GM18858 (cell line): ENCODE measurements at regions not wholly inside any gene's neighbourhood (a gene's known extent, or its start where the extent isn't known, plus 50 kb on each side); places are given as distances from the start of the nearest gene placed in this dataset.

ENCODE experiments used
- ATAC-seq: cut with Tn5 transposase; IDR thresholded peaks from one replicate; pipeline ENCODE4 v1.9.1; 2021; ENCODE audit not compliant: unreplicated experiment

GRCh38 chr2:221282386-221282785 is 289.7 kb downstream of the EPHA4 start:
- no peak for ATAC-seq

DNA sequence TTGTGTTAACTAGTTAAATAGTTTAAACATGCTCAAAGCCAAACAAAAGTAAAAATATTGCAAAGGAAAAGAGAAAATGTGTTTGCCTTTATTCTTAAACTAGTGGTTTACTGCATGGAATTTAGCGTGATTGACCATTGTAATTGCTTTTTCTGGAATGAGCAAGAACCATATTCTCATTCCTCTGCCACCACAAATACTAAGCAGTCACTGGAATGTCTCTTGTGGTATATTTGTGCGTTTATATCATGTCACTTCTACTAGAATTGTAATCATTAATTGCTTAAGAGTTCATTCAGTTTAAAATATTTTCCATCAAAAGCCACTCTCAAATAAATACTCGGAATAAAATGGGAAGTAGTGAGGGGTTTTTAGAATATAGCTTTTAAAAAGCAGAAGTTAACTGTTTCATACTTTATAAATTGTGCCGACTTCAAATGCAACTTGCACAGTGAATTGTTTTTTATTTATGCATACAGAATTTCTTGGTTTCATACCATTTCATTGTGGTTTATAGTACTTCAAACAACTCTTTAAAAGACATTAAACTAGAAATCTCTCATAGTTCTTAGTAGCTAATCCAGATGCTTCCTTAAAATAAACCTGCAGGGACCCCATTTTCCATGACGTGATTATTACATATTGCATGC is 288.1 kb downstream of the EPHA4 start:
- no peak for ATAC-seq

GRCh38 chr2:221285148-221285547 is 287.0 kb downstream of the EPHA4 start:
- no peak for ATAC-seq

DNA sequence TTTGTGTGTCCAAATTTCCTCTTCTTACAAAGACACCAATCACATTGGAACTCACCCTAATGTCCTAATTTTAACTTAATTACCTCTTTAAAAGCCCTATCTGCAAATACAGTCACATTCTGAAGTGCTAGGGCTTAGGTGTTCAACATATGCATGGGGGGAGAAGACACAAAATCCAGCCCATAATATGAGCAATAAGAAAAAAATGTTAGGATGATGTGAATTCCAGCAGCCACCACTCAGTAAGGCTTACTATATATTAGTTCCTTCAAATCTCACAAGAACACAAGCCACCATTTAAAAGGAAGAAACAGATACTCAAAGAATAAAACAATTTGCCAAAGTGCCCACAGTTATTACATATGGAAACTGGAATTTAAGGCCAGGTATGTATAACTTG is 285.7 kb downstream of the EPHA4 start:
- ATAC-seq, result no peak

GRCh38 chr2:221289389-221289788 is 282.7 kb downstream of the EPHA4 start:
- no peak for ATAC-seq

DNA sequence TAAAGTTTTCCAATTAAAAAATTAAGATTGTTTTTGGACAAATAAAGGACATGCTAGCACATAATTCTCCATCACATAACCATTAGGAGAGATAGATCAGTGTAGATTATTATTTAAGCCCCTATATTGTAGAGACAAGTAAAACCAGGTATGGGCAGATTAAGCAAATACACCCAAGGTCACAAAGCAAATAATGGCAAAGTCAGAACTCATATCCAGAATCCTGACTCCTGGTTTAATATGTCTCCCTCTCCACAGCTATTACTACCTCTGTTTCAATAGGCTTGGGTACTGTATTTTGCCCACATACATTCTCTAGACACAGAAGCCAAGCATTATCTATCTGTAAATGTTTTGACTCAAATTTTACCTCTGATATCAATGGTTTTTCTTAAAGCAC is 282.3 kb downstream of the EPHA4 start:
- no peak for ATAC-seq

DNA sequence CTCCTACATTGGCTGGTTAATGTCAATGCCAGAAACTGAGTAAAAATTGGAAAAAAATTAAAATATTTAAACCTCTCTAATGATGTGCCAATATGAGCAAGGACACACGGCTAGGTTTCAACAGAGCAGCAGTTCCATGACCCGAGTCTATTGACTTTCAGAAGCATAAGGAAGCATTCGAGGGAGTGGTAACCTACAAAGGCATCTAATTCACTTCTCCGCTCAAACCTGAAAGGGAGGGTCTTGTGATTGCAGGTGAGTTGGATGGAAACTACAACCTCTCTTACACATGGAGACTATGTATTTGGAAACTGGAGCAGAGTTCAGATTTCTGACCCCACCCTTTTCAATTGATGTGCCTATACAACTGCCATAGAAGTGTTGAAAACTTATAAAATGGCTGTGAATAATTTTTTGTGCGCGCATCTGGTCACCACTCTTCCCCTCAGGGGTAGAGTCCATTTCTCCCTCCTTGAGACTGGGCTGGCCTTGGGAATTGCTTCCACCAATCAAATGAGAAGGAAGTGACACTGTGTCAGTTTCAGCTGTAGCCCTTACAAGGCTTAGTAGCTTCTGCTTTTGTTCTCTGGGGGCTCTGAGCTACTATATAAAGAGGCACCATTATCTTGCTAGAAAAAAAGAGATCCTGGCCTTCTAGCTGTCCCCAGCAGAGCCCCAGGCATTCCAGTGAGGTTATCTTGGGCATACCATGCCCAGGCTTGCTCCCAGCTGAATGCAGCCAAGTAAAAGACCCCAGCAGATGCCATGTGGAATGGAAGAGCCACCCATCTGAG is 278.0 kb downstream of the EPHA4 start:
- ATAC-seq, result no peak

DNA sequence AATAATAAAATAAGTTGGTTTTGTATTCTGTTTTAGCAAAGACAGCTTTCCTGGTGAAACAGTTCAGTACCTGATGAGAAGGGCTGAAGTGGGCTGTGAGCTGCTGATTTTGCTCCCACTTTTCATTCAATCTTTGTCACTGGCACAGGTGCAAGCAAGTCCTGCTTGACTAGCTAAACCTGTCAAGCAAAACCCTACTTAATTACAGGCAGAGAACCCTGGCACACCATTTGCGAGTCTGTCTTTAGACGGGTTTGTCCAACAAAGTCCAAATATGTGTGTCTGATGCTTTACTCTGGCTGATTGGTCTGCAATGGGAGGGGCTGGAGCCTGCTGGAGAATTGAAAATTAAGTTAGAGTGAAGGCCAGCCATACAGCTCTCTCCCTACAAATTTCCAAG is 267.2 kb downstream of the EPHA4 start:
- ATAC-seq, result no peak

- no peak for ATAC-seq
These were observed 263.5 kb downstream of the EPHA4 start for GRCh38 chr2:221308507-221309066.

GRCh38 chr2:221309892-221310583 is 262.1 kb downstream of the EPHA4 start:
- ATAC-seq, result no peak

GRCh38 chr2:221310730-221311129 is 261.4 kb downstream of the EPHA4 start:
- no peak for ATAC-seq

GRCh38 chr2:221312634-221313033 is 259.5 kb downstream of the EPHA4 start:
- ATAC-seq, result no peak

DNA sequence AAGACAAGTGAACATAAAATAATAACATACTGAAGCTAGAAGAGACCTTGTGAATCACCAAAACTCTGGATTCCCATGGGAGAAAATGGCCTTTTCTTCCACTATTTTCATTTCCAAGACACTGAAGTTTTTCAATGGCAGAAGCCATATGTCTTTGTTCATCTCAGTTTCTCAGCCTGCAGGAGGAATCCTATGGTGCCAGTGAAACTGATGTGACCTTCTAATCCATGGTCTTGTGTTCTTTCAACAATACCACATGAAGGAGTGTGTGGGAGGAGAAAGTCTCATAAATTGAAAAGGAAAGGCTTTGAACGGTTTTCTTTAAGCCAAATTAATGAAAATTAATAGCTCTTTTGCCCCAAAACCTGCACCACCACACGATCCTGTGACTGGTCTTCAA is 257.3 kb downstream of the EPHA4 start:
- no peak for ATAC-seq

DNA sequence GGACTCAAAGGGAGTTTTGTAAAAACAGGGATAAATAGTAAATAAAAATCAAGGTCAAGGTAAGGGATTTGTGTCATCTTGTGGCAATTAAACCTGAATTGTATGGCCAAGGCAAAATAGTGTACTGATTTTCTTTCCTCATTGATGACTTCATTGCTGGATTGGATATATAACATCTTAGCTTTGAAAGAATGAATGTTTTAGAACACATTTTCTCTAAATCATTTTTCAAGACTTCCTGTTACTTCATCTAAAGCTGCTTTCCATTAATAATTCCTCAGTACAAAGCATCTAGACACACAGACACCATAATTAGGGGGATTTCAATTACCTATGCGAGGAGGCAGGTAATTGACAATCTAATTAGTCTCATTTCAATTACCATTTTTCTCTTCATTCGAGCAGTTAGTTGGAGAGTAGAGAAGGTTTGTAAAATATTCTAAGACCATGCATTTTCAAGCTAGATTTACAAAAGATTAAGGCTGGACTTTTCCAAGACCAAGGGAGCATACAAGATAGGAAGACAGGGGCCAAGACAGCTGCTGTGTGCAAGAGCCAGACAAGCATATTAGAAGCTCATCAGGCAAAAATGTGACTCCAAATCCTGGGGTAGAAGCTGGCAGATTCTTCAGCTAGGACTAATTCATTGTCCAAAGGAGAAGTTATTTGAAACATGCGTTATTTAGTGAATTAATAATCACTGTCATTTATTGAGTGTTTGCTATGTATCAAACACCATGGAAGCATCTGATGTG is 253.6 kb downstream of the EPHA4 start:
- no peak for ATAC-seq

- no peak for ATAC-seq
These were observed 249.4 kb downstream of the EPHA4 start for GRCh38 chr2:221322741-221323140.

DNA sequence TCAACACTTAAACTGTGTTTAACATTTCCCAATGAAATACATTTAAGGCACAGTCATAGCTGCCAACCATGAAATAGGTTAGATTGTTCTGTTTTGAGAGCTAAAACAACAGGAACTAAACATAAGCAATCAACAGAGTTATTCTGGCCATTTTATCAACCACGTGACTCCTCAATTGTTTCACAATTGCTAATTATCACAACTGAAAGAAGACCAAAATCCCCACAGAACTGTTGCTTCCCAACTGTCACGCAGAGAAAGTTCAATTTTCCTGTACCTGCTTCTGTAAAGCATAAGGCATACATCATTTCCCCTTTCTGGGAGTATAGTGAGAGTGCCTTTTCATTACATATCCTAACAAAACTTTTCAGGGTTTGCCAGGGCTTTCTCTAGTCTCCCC is 248.6 kb downstream of the EPHA4 start:
- no peak for ATAC-seq

DNA sequence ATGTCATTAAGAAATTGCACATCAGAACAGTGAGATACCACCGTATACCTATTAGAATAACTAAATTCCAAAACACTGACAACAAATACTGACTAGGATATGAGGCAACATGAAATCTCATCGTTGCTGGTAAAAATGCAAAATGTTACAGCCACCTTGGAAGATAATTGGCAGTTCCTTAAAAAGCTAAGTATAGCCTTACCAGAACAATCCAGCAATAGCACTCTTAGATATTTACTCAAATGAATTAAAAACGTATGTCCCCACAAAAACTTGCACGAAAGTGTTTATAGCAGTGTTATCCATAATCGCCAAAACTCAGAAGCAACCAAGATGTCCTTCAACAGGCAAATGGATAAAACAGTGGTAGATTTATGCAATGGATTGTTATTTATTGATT is 241.7 kb downstream of the EPHA4 start:
- no peak for ATAC-seq

DNA sequence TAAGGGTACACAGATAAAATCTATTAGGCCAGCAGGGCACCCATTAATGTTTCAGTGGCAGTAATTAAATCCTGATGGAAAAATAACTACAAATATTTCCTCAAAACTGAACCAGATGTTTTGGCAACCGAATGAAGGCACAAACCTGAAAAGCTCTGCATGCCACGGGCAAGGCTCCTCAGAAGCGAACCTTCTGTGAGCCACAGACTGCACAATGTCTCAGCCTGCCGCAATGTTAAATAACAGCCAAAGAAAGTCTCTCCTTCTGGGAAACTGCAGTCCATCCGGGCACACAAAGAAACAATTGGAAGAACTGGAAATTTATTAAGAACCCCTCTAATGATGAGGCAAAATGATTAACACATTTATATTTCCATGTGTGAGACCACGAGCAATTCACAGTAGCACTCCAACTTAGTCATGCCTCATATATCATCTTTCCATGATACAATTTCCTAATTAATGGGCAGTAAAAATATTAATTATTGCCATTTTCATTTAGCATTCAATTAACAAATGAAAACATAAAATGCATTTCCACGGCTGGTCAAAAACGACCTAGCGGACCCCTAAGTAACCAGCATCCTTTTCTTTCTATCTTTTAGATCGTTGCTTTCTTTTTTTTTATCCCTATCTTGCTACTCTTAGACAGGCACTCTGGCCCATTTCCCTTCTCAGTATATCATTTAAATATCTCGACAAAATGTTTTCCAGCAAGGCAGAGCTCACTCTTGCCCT is 237.5 kb downstream of the EPHA4 start:
- ATAC-seq, result no peak

GRCh38 chr2:221335219-221335752 is 236.8 kb downstream of the EPHA4 start:
- no peak for ATAC-seq

DNA sequence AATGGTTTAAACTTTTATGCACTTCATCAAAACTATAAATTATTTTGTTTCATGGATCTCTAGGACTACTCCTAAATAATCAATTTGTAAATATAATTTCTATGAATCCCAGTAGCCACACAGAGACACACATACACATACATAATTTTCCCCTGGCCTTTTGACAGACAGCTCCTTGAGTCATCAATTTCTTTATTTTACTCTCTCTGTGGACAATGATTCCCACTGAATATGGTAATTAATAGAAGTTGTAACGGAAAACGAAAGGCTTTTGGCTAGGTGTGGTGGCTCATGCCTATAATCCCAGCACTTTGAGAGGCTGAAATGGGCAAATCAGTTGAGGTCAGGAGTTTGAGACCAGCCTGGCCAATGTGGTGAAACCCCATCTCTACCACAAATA is 235.1 kb downstream of the EPHA4 start:
- no peak for ATAC-seq
